ENCODE measurements at regions not wholly inside any gene's neighbourhood (a gene's known extent, or its start where the extent isn't known, plus 50 kb on each side); places are given as distances from the start of the nearest gene placed in this dataset.

DNA sequence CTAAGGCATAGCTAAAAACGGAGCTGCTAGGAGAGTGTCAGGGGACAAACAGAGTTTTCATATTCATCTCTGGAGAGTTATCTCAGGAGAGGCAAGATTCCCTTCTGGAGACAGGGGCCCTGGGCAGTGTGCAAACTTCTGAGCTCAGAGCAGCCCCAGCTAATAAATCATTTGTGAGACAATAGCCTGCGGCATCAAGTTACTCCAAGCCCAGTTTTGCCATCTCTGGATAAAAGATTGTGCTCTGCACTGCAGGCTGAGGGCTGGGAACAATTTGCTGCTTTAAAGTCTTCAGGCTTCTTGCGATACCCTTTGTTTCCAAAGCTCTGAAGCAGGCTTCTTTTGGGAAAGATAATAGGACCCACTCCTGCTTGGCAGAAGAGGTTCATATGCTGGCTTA lies 164.3 kb upstream of the BRINP1 start:
- TF ChIP-seq CTCF (IDR thresholded peaks at IDR 0.05; ENCODE audit: low read depth, low read length), result no peak
- H3K27me3 ChIP-seq (ENCODE audit: insufficient read depth, low read depth, severe bottlenecking), result no peaks in the 10 kb centered on the region
- DNase-seq, result no peak
- H3K4me3 ChIP-seq (ENCODE audit: low read depth, low read length), result no peak overlapping the region
- no peak overlapping the region for H3K27ac ChIP-seq
- no peaks in the 10 kb centered on the region for H3K9me3 ChIP-seq (ENCODE audit: severe bottlenecking)
- H3K36me3 ChIP-seq, result no peaks in the 10 kb centered on the region

DNA sequence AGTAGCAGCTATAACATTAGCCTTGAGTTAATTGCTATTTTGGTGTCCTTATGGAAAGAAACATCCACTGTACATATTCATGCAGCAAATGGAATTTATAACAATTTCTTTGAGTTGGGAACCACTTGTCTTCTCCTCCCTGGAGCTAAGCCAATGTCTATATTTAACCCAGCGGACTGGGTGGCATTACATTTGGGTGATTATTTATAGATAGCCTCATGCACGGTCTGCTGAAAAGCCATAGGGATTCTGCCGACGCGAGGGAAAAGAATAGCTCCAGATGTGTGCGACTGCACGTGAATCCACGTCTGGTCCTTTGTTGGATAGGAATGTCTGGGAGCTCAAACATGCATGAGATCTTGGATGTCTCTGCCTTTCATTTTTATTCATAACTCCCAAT lies 157.5 kb upstream of the BRINP1 start:
- no peak overlapping the region for H3K27ac ChIP-seq
- H3K4me3 ChIP-seq (ENCODE audit: low read depth, low read length), result no peak overlapping the region
- no peaks in the 10 kb centered on the region for H3K27me3 ChIP-seq (ENCODE audit: insufficient read depth, low read depth, severe bottlenecking)
- H3K9me3 ChIP-seq (ENCODE audit: severe bottlenecking), result no peaks in the 10 kb centered on the region
- DNase-seq, result no peak
- no peaks in the 10 kb centered on the region for H3K36me3 ChIP-seq
- TF ChIP-seq CTCF (IDR thresholded peaks at IDR 0.05; ENCODE audit: low read depth, low read length), result no peak

- no peak overlapping the region for H3K4me3 ChIP-seq (ENCODE audit: low read depth, low read length)
- H3K27me3 ChIP-seq (ENCODE audit: insufficient read depth, low read depth, severe bottlenecking), result no peaks in the 10 kb centered on the region
- no peak for DNase-seq
- TF ChIP-seq CTCF (IDR thresholded peaks at IDR 0.05; ENCODE audit: low read depth, low read length), result no peak
- no peaks in the 10 kb centered on the region for H3K9me3 ChIP-seq (ENCODE audit: severe bottlenecking)
- no peak overlapping the region for H3K27ac ChIP-seq
- no peaks in the 10 kb centered on the region for H3K36me3 ChIP-seq
These were observed 154.3 kb upstream of the BRINP1 start for GRCh38 chr9:119523508-119523907.

DNA sequence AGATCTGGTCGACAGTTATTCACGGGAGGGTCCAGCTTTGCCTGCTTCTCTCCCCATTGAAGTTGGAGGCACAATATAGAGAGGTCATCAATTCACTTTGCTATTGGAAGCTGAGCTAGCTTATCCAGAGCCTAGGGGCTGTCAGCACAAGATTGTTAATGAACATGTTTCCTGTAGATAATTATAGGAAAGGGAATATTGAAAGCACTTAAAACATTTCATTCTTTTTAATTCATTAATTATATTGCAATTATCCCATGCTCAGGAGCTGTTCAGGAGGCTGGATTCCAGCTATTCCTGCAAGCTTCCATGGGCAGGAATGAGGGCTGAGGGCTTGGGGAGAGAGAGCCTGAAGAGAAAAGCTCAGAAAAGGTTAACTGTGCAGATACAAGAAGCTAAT lies 153.1 kb upstream of the BRINP1 start:
- DNase-seq, result no peak
- H3K27me3 ChIP-seq (ENCODE audit: insufficient read depth, low read depth, severe bottlenecking), result no peaks in the 10 kb centered on the region
- H3K4me3 ChIP-seq (ENCODE audit: low read depth, low read length), result no peak overlapping the region
- no peaks in the 10 kb centered on the region for H3K9me3 ChIP-seq (ENCODE audit: severe bottlenecking)
- no peak overlapping the region for H3K27ac ChIP-seq
- no peak for TF ChIP-seq CTCF (IDR thresholded peaks at IDR 0.05; ENCODE audit: low read depth, low read length)
- H3K36me3 ChIP-seq, result no peaks in the 10 kb centered on the region

GRCh38 chr9:119509291-119509905 lies 140.2 kb upstream of the BRINP1 start:
- Histone ChIP-seq H3K27me3 (ENCODE audit: insufficient read depth, low read depth, severe bottlenecking) (no peaks in the 10 kb centered on the region), H3K9me3 (ENCODE audit: severe bottlenecking) (no peaks in the 10 kb centered on the region), H3K36me3 (no peaks in the 10 kb centered on the region), H3K27ac (no peak overlapping the region), H3K4me3 (ENCODE audit: low read depth, low read length) (no peak overlapping the region)
- TF ChIP-seq CTCF (IDR thresholded peaks at IDR 0.05; ENCODE audit: low read depth, low read length), result no peak
- no peak for DNase-seq

- Histone ChIP-seq H3K27ac (no peak overlapping the region), H3K9me3 (ENCODE audit: severe bottlenecking) (no peaks in the 10 kb centered on the region), H3K36me3 (no peaks in the 10 kb centered on the region), H3K27me3 (ENCODE audit: insufficient read depth, low read depth, severe bottlenecking) (no peaks in the 10 kb centered on the region), H3K4me3 (ENCODE audit: low read depth, low read length) (no peak overlapping the region)
- no peak for DNase-seq
- no peak for TF ChIP-seq CTCF (IDR thresholded peaks at IDR 0.05; ENCODE audit: low read depth, low read length)
These were observed 132.1 kb upstream of the BRINP1 start for GRCh38 chr9:119501374-119501773.
